Activated gamma-delta T cell treated with Interleukin-2 at 50 U/mL for 16 hours (primary cell): ENCODE measurements at regions not wholly inside any gene's neighbourhood (a gene's known extent, or its start where the extent isn't known, plus 50 kb on each side); places are given as distances from the start of the nearest gene placed in this dataset.
"Not testable (repeated sequence)": the region's sequence is repeated elsewhere in the genome, so short reads cannot be mapped to it uniquely, and the experiment has no call there.

Experiments used
- DNase-seq: peaks from one replicate; pipeline ENCODE4 v3.0.0-alpha.2; 2020

GRCh38 chr11:37230865-37231264 is 632.8 kb upstream of the RAG2 start:
- no peak for DNase-seq

- DNase-seq, result no peak
Observed at GRCh38 chr11:37223962-37224361, 625.9 kb upstream of the RAG2 start.

- no peak for DNase-seq
Observed at GRCh38 chr11:37203006-37203405, 605.0 kb upstream of the RAG2 start.

GRCh38 chr11:37199082-37199481 is 601.0 kb upstream of the RAG2 start:
- DNase-seq, result no peak

GRCh38 chr11:37184326-37184725 is 586.3 kb upstream of the RAG2 start:
- DNase-seq, result no peak

GRCh38 chr11:37182031-37182430 is 584.0 kb upstream of the RAG2 start:
- no peak for DNase-seq

- no peak for DNase-seq
Observed at GRCh38 chr11:37177721-37178120, 579.7 kb upstream of the RAG2 start.

GRCh38 chr11:37171451-37171850 is 573.4 kb upstream of the RAG2 start:
- DNase-seq, result no peak

- no peak for DNase-seq
Observed at GRCh38 chr11:37170311-37170710, 572.3 kb upstream of the RAG2 start.

GRCh38 chr11:37145434-37145833 is 547.4 kb upstream of the RAG2 start:
- not testable (repeated sequence) for DNase-seq

- DNase-seq, result no peak
Observed at GRCh38 chr11:37142591-37142990, 544.6 kb upstream of the RAG2 start.

GRCh38 chr11:37141707-37142106 is 543.7 kb upstream of the RAG2 start:
- no peak for DNase-seq

GRCh38 chr11:37135606-37136005 is 537.6 kb upstream of the RAG2 start:
- DNase-seq, result not testable (repeated sequence)

- no peak for DNase-seq
Observed at GRCh38 chr11:37134637-37135036, 536.6 kb upstream of the RAG2 start.

GRCh38 chr11:37124384-37124783 is 526.3 kb upstream of the RAG2 start:
- DNase-seq, result no peak

- DNase-seq, result no peak
Observed at GRCh38 chr11:37115963-37116362, 517.9 kb upstream of the RAG2 start.

GRCh38 chr11:37110385-37110784 is 512.3 kb upstream of the RAG2 start:
- DNase-seq, result no peak

- DNase-seq, result no peak
Observed at GRCh38 chr11:37109286-37109585, 511.2 kb upstream of the RAG2 start.

- no peak for DNase-seq
Observed at GRCh38 chr11:37108436-37109285, 510.6 kb upstream of the RAG2 start.

GRCh38 chr11:37107831-37108230 is 509.8 kb upstream of the RAG2 start:
- no peak for DNase-seq

GRCh38 chr11:37107415-37107814 is 509.4 kb upstream of the RAG2 start:
- DNase-seq, result no peak

- DNase-seq, result no peak
Observed at GRCh38 chr11:37105427-37105826, 507.4 kb upstream of the RAG2 start.

GRCh38 chr11:37104380-37104779 is 506.3 kb upstream of the RAG2 start:
- no peak for DNase-seq

- no peak for DNase-seq
Observed at GRCh38 chr11:37100008-37100407, 502.0 kb upstream of the RAG2 start.

GRCh38 chr11:37092487-37092886 is 494.5 kb upstream of the RAG2 start:
- no peak for DNase-seq
